Activated CD4-positive, alpha-beta T cell treated with anti-CD3 and anti-CD28 coated beads for 48 hours (primary cell): ENCODE measurements at regions not wholly inside any gene's neighbourhood (a gene's known extent, or its start where the extent isn't known, plus 50 kb on each side); places are given as distances from the start of the nearest gene placed in this dataset.

Experiments
- DNase-seq: peaks from one replicate; pipeline ENCODE4 v3.0.0-alpha.2; 2020

DNA sequence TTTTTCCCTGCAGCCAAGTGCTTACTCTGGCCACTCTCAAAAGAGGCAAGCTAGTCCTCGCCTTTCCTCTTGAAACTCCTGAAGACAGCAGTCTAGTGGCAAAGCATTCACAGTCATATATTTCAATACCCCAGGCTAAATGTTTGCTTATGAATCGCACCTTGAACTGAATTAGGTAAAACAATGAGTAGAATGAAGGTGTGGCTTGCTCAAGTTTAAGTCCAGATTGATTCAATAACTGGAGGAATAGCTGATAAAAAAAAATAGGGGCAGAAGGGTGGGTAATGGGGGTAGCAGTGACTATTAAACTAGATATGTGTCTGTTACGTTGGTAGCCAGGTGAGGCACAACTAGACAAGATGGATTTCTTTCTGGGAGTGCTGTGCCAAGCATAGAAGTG, 88.2 kb upstream of the EPB41L3 start:
- DNase-seq, result no peak

GRCh38 chr18:5630900-5631413, 87.2 kb upstream of the EPB41L3 start:
- DNase-seq, result no peak

GRCh38 chr18:5630057-5630899, 86.5 kb upstream of the EPB41L3 start:
- DNase-seq, result peak; percentile 68

GRCh38 chr18:5628512-5629255, 84.9 kb upstream of the EPB41L3 start:
- peak; percentile 15 for DNase-seq

DNA sequence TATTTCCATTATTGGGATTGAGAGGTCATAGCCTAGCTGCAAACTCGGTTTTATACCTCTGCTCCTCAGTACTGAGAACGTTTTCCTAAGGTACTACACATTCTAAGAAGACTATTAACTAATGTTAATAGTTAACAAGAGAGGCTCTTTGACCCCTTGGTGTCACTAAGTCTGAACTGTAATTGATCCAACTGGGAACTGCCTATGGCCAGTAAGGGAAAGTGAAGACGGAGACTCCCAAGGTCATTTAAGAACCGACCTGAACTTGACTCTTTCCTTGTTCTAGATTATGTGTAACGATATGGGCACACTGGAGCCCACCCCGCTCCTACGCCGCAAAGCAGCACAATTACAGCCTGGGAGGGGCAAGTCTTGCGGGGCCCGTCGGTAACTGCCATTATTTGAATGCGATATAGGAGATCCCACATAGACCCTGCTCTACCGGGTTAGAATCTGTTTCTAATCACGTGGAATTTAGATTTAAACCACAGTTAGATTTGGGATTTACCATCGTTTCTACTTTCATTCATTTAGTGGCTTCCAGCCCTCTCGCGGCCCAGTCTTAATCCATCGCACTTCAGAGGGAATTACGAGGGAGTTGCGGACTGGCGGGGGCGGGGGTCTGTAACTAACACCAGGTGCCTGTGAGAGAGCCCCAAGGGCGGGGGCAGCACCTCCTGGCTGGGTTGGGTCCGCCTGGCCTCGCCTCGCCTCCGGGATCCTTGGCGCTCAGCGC, 84.1 kb upstream of the EPB41L3 start:
- no peak for DNase-seq

- no peak for DNase-seq
Observed at GRCh38 chr18:5626130-5626880, 82.5 kb upstream of the EPB41L3 start.

DNA sequence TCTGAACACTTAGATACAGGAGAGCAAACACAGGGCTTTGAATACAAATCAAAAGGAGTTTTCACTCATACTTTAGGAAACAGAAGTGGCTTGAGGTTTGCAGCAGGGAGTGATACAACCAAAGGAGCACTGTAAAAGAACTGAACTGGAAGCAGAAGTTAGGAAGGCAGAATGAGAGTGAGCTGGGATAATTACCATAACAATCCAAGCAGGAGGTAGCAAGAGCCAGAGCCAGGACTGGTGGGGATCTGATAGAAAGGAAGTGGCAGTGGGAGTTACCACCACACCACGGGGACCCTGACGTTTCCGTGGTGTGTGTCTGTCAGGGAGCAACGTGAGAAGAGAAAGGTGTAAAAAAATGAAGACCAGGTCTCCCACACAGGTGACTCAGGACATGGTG, 81.3 kb upstream of the EPB41L3 start:
- DNase-seq, result no peak

- DNase-seq, result no peak
Observed at GRCh38 chr18:5622905-5623304, 79.1 kb upstream of the EPB41L3 start.

DNA sequence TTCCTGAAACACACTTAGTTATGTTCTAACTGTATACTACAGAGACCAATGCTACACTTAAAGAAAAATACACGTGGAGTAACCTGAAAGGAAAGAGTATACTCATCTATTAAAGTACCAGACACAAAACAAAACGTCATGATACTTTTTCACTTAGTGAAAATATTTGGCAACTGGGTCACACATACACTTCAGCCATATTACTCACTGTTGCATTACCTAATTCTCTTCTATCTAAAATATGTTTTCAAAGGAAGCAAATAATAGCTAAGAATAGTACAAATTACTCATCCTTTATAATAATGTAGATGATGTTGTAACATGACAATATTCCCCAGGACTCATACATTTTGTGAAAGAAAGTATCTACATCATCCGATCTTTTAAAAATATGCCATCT, 76.5 kb upstream of the EPB41L3 start:
- no peak for DNase-seq

DNA sequence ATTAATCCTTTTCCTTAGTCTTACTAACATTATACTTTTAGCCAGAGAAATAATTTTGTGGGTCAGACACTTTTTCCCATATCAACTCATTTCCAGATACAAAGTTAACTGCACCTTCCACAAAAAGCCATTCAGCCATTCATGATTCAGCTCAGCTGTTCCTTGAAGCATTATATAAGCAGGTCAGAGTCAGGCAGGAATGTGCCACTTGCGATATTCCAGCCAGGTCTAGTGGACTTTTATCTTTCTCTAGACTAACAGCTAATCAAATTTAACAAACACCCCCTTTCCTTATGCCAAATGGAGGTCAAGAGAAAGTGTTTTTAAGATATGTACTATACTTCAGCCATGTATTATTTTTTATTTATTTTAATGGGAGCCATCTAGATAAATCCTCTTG, 75.6 kb upstream of the EPB41L3 start:
- no peak for DNase-seq

DNA sequence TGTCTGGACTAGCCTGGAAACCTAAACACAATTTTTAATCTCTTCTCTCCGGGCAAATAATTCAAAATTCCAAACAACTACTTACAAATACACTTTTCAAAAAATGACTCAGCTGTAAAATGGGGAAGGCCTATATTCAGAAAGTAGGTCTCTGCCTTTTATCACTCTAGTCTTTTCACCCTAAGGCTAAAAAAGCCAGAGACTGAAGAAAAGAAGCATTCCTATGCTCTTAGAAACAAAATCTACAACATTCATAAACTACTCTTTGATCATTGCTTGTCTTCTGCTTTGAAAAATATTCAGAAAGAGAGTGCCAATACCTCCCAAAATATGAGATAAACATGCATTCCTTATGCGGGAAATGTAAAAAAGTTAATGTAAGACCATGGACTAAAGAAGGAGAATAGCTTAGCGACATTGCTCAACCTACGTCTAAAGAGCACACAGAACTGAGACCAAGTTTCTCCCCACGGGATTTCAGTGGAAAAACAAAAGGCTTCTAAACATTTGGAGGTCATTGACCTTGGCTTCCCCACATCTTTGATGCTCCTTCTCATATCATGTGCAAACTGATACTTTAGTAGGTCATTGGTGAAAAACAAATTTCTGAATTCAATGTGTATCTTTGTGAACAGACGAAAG, 74.4 kb upstream of the EPB41L3 start:
- no peak for DNase-seq

DNA sequence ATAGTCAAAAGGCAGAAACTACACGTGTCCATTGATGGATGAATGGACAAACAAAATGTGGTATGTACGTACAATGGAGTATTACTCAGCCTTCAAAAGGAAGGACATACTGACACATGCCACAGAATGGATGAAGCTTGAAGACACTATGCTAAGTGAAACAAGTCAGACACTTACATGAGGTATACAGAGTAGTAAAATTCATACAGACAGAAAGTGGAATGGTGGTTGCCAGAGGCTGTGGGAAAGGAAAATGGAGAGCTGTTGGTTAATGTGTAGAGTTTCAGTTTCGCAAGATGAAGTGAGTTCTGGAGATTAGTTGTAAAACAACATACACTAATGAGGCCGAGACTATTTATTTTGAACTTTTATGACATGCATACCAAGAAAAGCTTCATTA, 67.4 kb upstream of the EPB41L3 start:
- no peak for DNase-seq

GRCh38 chr18:5608846-5609245, 65.0 kb upstream of the EPB41L3 start:
- no peak for DNase-seq

DNA sequence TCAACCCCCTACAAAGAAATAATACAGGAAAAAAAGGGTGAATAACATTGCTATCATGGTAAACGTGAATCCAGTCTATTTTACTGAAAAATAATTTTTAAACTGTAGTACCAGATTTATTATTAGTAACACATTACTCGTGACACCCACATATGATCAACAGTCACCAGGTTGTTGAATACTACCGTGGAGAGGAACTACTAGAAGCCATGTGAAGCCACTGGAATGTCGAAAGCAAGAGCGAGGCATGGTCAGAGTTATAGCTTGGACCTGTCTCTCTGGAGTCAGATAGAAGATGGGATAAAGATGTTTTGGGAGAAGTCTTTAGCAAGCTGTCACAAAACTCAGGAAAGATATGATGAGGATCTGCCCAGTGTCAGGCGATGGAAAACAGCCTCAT, 63.2 kb upstream of the EPB41L3 start:
- no peak for DNase-seq

DNA sequence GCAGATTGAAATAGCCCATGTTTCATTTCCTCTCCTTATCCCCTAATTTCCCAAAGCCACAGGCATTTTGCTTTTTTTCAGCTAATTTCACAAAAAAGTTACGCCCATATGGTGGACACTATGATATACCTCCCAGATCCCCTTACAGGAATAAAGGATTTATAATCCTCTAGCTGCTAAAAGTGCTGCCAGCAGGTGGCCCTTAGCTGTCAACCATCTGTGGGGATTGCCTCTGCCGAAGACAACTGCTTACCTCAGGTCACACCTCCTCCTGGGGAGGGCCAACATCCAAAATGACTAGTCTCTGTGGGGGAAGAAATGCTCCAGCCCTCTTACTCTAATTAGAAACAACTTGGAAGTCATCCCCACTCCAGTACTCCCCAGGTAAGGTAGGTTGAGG, 61.0 kb upstream of the EPB41L3 start:
- DNase-seq, result no peak

- no peak for DNase-seq
Observed at GRCh38 chr18:5603153-5603552, 59.4 kb upstream of the EPB41L3 start.

DNA sequence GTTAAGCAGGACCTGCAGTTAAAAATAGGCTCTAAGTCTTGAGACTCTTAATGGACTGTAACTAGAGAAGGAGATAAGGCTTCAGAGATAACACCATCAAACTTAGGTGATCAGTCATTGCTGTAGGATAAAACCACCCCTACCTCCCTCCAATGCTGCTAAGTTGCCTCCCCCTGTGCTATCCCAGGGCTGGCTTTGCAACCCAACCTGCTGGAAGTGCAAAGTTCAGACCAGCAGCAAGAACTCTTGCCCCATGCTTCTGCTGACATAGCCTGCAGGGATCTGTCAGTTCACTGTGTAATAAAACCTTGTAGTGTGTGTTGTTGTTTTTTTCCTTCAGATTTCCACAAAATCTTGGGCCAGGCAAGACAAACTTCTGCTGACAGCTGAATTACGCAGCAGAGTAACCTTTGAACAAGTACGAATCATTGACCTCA, 57.4 kb upstream of the EPB41L3 start:
- no peak for DNase-seq

DNA sequence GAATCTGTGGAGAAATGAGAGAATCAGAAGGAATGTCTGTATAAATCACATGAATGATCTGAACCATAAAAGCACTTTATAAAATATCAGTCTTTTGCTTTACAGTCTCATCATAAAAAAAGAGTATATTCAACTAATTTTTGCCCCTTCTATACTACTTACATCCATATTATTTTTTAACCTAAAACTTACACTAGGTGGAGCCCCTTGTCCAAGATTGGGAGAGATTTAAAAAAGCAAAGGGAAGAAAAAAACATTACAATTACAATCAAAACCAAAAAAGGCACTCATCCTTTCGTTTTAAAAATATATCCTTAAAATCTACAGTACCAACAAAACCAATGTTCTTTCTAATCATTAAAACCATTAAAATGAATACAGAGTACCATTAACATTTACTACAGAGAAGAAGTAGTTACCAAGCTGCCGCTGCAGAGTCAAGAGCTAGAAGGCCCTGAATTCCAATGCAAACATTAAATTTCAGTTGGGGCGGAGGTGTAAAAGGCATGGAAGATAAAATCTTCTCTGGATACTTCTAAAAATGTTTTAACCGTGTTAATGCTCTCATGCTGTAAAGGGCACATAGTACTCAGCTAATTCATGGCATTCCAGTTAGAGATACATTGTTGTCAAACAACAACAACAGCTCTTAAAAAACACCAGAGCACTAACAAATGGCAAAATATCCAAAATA, 56.7 kb upstream of the EPB41L3 start:
- no peak for DNase-seq

- DNase-seq, result no peak
Observed at GRCh38 chr18:5596585-5596984, 52.8 kb upstream of the EPB41L3 start.
